GM21367 (cell line): ENCODE measurements at regions not wholly inside any gene's neighbourhood (a gene's known extent, or its start where the extent isn't known, plus 50 kb on each side); places are given as distances from the start of the nearest gene placed in this dataset.

Experiments used
- ATAC-seq: cut with Tn5 transposase; IDR thresholded peaks from one replicate; pipeline ENCODE4 v1.9.1; 2021; ENCODE audit not compliant: unreplicated experiment

DNA sequence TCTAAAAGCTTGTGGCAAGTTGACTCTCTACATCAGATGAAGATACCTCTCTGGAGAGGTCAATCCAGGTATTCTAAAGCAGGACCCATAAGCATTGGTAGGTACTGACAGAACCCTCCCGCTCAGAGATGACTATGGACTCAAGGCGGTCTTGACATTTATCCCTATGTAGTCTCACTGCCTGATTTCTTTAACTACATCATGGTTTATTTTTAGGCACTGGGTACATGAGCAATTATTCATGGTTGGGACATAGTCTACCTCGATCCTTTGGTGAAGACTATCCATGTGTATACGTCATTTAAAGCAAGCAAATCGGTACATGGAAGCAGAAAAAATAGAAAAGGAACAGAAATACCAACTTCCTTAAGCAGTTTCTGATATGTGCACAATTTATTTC lies 136.2 kb upstream of the TAB2 start:
- ATAC-seq, result no peak

DNA sequence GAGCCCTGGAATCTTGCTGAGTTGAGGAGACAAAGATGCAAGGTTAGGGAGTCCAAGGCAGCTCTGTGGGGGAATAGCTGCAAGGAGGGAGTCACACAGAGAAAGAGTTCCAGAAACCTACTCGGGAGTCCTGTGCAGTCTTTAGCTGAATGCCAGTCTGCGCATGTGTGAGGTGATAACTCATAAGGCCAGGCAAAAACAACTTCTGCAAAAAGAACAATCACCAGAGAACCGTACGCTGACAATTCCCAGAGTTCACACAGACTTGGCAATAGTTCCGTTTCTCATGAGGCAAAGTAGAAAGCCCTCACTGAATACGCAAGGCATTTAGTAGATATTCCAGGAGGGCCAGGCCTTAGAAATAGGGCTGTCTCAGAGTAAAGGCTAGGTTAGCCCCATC lies 135.2 kb upstream of the TAB2 start:
- no peak for ATAC-seq

DNA sequence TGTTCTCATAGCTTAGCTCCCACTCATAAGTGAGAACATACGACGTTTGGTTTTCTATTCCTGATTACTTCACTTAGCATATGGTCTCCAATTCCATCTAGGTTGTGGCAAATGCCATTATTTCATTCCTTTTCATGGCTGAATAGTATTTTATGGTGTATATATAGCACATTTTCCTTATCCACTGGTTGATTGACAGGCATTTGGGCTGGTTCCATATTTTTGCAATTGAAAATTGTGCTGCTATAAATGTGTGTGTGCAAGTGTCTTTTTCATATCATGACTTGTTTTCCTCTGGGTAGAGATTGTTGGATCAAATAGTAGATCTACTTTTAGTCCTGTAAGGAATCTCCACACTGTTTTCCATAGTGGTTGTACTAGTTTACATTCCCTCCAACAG lies 133.0 kb upstream of the TAB2 start:
- ATAC-seq, result no peak

DNA sequence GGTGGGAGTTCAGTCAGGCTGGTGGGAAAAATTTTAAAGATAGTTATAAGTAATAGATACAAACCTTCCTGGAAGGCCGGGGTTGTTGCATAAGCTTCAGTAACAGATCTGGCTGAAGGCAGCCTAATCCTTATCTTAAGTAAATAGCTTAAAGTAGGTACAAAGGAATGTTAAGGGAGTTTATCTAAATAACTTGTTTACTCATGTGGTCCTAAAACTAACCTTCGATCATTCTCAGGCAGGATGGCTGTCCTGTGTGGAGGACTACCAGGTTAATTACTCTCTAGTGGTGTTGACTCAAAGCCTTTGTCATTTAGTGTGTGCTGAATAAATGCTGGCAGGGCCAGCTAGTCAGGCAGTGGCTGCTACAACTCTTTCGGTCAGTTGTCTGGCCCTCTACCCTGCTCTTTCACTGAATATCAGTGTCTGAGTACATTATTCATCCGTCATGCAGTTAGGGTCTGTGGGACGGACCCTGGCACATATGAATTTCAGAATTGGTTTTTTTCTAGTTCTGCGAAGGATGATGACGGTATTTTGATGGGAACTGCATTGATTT lies 131.6 kb upstream of the TAB2 start:
- ATAC-seq, result no peak

DNA sequence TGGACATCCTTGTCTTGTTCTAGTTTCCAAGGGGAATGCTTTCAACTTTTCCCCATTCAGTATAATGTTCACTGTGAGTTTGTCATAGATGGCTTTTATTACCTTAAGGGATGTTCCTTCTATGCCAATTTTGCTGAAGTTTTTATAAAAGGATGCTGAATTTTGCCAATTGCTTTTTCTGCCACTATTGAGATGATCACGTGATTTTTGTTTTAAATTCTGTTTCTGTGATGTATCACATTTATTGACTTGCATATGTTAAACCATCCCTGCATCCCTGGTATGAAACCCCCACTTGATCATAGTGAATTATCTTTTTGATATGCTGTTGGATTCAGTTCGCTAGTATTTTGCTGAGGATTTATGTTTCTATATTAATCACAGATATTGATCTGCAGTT lies 130.6 kb upstream of the TAB2 start:
- ATAC-seq, result no peak

DNA sequence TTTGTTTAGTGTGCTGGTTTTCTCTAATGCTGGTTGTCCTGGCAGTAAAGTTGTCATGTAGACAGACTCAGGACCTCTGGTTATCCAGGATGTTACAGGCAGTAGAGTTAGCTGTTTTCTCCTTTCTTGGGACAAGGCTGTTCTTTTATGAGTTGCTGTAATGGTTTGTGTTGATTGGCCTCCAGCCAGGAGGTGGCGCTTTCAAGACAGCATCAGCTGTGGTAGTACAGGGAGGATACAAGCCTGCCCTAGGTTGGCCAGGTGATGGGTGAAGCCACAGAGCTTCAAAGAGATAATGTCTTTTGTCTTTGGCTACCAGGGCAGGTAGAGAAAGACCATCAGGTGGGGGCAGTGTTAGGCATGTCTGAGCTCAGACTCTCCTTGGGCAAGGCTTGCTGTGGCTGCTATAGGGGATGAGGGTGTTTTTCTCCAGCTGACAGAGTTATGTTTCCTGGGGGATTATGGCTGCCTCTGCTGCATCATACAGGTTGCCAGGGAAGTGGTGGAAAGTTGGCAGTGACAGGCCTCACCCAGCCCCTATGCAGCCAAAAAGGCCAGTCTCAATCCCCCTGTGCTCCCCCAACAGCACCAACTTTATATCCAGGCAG lies 127.2 kb upstream of the TAB2 start:
- ATAC-seq, result no peak

DNA sequence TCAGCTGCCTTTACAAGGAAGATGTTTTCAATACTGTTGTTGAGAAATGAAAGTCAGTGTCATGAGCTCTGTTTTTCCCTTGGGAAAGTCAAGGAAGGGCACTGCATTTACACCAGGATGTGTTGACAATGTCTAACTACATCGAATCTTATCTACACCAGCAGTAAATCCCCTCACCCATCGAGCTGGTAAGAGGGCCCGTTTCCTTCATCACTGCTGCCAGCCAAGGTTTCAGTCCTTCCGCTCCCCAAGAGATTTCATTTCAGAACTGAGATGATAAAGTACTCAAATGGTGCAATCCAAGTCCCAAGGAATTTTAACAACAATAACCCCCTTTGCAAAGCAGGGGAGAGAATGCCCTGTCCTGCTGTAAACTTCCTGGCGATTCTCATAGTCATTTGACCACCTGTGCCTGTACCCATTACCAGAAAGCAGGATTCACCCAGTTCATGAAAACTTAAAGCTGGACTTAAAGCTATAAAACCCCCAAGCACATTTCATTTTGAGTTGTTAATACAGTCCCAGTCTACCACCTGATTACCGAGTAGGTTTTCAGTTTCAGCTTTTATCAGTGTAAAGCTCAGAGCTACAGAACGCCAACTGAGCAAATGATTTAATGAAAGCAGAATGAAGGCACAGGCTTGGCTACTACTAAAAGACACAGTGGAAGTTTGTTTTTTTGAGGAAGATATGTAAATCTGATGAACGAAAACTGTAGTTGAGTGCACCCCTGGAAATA lies 122.5 kb upstream of the TAB2 start:
- ATAC-seq, result no peak

DNA sequence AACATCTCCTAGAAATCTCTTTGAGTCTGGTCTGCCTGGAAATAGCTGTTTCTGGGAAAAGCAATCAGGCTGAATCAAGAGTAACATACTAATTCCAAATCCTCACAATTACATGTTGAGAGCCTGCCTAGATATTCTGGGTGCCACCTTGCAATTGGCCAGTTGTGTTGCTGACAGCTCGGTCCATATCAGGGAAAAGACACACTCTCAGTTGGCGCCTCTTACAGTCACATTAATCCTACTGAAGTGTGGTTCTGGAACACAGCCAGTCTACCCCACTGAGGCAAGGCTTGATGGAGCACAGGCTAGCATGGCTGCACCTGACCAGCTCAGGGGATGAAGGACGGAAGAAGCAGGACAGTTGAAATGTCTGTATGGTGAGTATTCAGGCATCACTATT lies 121.4 kb upstream of the TAB2 start:
- ATAC-seq, result no peak

DNA sequence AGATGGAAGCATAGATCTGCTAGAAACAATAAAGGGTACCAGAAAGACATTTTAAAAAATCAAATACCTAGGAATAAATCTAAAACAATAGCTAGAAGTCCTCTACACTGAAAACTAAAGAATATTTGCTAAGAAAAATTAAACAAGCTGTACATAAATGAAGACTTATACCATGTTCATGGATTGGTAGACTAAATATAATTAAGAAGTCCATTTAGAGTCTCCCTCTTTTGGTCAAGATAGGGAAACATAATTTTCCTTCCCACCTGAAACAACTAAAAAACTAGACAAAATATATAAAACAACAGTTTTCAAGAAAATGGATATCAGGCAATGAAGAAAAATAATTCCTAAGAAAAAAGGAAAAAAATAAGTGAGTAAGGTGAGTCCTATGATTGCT lies 120.0 kb upstream of the TAB2 start:
- ATAC-seq, result no peak

DNA sequence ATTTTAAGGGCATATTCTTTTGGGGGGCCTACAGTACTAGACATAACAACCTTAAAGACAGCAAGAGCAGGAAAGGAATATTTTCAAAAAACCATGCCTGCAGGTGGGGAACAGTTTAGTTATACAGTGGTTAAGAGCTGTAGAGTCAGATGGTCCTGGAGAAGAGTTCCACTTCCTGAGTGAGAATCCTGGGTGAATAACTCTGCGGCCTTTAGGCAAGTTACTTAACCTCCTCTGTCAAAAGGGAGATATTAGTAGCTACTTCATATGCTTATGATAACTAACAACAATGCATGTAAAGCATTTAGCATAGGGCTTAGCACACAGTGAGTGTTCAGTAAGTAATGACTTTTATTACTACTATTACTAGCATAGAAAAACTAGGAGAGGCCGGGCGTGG lies 119.2 kb upstream of the TAB2 start:
- no peak for ATAC-seq

DNA sequence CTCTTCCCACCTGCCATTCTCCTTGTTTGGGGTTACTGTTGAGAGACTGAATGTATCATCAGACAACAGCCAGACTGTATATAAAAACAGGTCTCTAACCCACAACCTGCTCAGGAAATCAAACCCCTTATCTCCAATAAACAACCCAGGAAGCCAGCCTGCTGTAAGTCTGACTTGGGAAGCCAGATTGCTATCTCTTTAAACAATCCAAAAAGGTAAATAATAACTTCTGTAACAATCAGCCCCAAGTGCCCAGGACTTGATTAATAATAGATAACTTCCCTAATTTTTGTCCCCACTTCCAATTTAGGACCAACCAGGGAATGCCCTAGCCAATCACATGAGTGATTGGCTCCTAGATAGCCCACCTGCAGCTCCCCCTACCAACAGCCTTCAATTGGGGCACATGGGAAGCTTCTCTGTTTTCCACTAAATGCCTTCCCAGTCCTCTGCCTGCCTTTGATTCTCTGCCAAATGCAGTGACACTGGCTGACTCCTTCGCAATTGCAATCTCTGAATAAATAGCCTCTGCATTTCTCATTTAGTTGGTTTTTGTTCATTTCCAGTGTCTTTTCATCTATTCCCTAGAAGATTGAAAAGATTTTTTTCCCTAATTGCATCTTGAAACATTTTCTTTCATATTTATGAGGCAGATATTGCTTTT lies 117.1 kb upstream of the TAB2 start:
- no peak for ATAC-seq

DNA sequence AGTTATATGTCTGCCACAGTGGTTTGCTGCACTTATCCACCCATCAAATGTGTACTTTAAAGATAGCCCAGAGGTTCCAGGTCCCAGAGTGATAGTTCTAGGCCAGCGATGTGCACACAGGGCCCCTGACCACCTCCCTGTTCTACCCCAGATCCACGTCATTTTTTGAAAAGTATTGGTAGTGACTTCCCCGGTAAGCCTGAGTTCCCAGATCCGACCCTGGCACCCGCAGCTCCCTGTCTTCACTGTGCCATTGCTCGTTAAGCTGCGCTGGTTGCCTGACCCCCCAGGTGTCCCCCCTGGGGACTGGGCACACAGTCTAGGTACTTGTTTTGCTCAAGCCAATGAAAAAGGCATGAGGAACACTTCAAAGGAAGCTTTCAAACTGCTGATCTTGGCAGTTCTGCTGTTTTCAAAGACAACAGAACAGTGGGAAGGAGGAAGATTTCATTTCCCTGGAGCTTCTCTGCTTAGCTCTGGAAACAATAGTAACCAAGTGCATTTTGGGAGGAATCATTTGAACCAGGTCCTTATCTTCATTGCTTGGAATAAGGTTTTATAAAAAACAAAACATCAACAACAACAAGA lies 116.3 kb upstream of the TAB2 start:
- ATAC-seq, result no peak

DNA sequence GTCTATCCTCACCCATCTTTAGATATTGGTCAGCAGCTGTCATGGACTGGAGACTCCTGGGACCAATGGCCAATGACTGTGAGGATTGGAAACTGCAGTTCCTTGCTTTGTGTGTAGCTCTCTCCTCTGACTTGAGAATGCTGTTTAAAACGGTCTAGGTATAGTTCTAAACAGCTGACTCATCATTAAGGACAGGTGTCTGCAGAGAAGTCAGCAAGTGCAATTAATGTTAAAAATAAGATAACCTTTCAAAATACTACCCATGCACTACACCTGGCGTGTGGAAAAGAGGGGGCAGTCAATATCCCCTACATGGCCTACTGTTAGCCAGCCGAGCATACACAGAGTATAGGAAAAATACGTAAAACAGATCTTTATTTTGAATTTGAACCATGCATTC lies 115.4 kb upstream of the TAB2 start:
- no peak for ATAC-seq

DNA sequence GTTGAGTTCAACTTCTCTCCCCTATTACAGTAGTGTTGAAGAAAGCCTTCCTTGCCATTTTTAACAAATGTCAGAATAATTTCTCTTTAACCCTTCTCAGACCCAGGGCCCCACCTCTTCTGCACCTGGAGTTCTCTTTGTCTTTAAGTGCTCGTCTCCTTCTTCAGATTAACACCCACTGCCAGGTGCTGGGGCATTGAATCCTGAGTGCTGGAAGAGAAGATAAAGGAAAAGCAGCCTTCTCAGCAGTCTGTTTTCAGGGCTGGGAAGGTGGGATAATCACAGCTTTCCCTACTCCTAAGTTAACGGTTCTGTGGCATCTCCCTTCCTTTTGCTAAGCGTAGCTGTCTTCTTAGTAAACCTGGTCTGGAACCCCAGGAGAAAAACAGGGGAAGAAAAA lies 114.6 kb upstream of the TAB2 start:
- ATAC-seq, result no peak

DNA sequence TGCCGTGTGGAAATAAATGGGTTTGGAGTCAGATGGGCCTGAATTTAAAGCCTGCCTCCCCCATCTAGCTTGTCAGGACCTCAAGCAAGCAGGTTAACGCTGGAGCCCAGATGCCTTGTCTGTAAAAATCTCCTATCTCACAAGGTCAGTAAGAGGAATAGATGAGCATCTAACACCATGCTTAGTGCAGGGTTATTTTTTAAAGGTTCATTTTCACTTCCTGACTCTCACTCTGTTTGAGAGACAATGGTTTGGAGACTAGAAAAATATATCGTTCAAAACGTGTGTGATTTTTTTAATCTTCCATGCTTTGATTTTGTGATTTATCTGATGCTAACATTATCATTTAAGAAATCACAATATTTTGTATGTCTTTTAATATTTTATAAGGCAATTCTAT lies 114.0 kb upstream of the TAB2 start:
- ATAC-seq, result no peak

DNA sequence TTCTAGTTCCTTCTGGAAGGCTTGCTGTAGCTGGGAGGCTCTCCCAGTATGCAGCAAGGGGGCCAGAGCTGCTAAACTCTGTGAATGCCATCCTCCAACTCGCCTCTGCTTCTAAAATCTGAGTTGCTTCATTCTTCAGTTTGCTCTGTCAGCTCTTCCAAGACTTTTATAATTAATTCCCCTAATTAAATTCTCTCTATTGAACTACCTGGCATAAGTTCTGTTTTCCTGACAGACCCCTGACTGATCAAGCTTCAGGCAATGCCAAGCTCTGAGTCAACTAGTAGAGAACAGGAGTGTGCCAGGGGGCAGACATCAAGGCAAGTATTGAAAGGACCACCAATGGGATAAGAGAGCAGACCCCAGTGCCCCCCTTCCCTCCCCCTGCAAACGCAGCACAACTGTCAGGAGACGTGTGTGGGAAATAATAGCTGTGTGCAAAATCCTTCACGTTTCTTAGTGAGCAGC lies 109.3 kb upstream of the TAB2 start:
- ATAC-seq, result no peak

DNA sequence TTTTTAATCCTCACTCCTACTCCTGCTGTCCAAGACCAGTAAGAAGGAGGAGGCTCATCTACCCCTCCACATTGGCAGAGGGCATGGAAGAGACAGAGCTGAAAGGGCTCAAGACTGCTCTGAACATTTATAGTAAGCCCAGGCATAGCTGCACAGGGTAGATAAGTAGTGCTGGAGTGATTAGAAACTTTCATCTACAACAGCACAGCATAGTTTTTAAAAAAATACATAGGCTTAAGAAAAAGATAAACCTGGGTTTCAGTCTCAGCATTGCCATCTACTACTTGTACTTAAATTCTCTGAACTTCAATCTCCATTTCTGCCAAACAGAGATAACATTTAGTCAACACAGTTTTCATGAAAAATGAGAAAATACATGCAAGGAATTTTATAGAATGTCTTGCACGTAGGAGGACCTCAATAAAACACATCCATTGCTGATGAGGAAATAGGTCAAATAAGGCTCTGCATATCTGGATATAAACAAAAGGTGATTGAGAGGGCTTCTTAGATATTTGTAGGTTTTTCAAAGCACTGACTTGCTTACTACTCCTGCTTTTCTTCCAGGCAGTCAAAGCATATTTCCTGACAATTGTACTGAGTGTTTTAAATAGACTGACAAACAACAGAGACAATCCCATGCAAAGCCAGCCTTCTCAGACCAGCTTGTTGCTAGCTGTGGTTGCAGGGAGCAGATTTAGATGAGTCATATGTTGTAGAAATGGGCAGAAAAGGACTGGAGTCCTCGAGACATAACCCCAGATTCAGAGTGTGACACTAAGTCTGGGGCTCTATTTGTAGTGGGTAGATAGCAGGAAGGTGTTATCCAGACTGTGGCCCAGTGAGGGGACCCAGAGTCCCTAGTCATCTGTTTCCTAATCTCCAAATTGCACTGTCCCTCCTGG lies 107.4 kb upstream of the TAB2 start:
- no peak for ATAC-seq

DNA sequence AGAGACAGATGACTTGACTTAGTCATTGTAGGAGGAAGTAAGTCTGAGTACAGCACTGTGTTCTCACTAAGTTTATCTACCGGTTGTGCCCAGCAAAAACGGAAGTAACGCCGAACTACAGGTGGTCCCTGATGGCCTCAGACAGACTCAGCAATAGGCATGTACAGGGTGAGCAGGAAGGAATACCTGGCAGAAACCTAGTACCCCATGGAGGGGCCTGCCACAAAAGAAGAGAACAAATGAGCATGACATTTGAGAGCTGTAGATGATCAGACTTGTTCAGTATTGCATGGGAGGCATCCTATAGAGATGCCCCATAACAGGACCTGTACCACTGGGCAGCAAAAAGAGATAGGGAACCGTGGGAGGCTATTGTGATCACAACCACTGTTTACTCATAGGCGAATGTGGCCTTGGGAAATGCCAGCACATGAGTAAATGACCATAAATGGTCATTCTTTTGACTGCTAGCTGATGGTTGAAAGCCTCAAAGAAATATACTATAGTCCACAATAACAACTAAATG lies 106.4 kb upstream of the TAB2 start:
- peak; percentile 76 for ATAC-seq

DNA sequence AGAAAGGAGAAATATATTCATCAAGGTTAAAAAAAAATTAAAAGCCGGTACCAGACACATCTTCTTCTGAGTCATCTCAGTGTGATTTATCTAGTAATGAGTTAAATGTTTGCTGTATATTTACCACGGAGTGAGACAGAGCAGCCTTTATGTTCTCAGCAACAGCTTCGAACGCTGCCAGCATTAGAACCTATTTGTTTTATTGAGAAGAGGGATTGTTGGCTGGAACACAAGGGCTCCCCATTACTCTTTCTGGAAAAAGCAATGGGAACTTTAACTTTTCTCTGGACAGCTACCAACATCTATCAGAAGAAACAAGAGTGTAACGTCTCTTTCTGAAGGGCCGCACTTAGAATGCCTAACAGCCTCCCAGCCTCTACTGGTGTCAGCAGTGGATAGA lies 105.3 kb upstream of the TAB2 start:
- no peak for ATAC-seq
